ENCODE measurements at regions not wholly inside any gene's neighbourhood (a gene's known extent, or its start where the extent isn't known, plus 50 kb on each side); places are given as distances from the start of the nearest gene placed in this dataset.

- Histone ChIP-seq H3K4me1 (no peaks in the 10 kb centered on the region), H3K36me3 (replicated peaks in 1 of 2; ENCODE audit: insufficient read depth in 1 of 2, low read depth in 2 of 2) (no peaks in the 10 kb centered on the region), H3K27me3 (no peaks in the 10 kb centered on the region), H3K27ac (no peak overlapping the region), H3K9me3 (no peaks in the 10 kb centered on the region), H3K4me3 (no peak overlapping the region)
- intact Hi-C loops (cut with DNase I), result no loop called here
- no peak for TF ChIP-seq POLR2A (IDR thresholded peaks at IDR 0.05)
- TF ChIP-seq, protein P1, sequence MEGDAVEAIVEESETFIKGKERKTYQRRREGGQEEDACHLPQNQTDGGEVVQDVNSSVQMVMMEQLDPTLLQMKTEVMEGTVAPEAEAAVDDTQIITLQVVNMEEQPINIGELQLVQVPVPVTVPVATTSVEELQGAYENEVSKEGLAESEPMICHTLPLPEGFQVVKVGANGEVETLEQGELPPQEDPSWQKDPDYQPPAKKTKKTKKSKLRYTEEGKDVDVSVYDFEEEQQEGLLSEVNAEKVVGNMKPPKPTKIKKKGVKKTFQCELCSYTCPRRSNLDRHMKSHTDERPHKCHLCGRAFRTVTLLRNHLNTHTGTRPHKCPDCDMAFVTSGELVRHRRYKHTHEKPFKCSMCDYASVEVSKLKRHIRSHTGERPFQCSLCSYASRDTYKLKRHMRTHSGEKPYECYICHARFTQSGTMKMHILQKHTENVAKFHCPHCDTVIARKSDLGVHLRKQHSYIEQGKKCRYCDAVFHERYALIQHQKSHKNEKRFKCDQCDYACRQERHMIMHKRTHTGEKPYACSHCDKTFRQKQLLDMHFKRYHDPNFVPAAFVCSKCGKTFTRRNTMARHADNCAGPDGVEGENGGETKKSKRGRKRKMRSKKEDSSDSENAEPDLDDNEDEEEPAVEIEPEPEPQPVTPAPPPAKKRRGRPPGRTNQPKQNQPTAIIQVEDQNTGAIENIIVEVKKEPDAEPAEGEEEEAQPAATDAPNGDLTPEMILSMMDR (IDR thresholded peaks at IDR 0.05), result no peak
- DNase-seq (no peak), ATAC-seq (no peak)
- 42 to 54% methylated on average over 5 of the region's 5 CpGs for WGBS, 2 donors
Measured at GRCh38 chr16:65543781-65544740, 422.2 kb upstream of the CDH11 start.

- Histone ChIP-seq H3K36me3 (replicated peaks in 1 of 2; ENCODE audit: insufficient read depth in 1 of 2, low read depth in 2 of 2) (no peaks in the 10 kb centered on the region), H3K4me1 (no peaks in the 10 kb centered on the region), H3K4me3 (no peak overlapping the region), H3K27ac (no peak overlapping the region), H3K27me3 (no peaks in the 10 kb centered on the region), H3K9me3 (no peaks in the 10 kb centered on the region)
- no peak for TF ChIP-seq POLR2A (IDR thresholded peaks at IDR 0.05)
- TF ChIP-seq, protein P1 (IDR thresholded peaks at IDR 0.05), result no peak
- intact Hi-C loops (cut with DNase I), result no loop called here
- DNase-seq, result no peak
- ATAC-seq, result no peak
- WGBS, 2 donors, result 80 to 94% methylated on average over 1 of the region's 1 CpG
Measured at GRCh38 chr16:65541646-65542045, 419.8 kb upstream of the CDH11 start.

- ATAC-seq (no peak), DNase-seq (no peak)
- H3K27ac ChIP-seq, result no peak overlapping the region
- H3K36me3 ChIP-seq (replicated peaks in 1 of 2; ENCODE audit: insufficient read depth in 1 of 2, low read depth in 2 of 2), result no peaks in the 10 kb centered on the region
- no peaks in the 10 kb centered on the region for H3K27me3 ChIP-seq
- TF ChIP-seq, protein P1 (IDR thresholded peaks at IDR 0.05), result no peak
- TF ChIP-seq POLR2A (IDR thresholded peaks at IDR 0.05), result no peak
- H3K4me3 ChIP-seq, result no peak overlapping the region
- intact Hi-C loops (cut with DNase I), result no loop called here
- H3K9me3 ChIP-seq, result no peaks in the 10 kb centered on the region
- no peaks in the 10 kb centered on the region for H3K4me1 ChIP-seq
Measured at GRCh38 chr16:65540901-65541300, 419.0 kb upstream of the CDH11 start.

- 46 to 48% methylated on average over 3 of the region's 3 CpGs for WGBS, 2 donors
- DNase-seq (no peak), ATAC-seq (no peak)
- intact Hi-C loops (cut with DNase I), result no loop called here
- Histone ChIP-seq H3K36me3 (replicated peaks in 1 of 2; ENCODE audit: insufficient read depth in 1 of 2, low read depth in 2 of 2) (no peaks in the 10 kb centered on the region), H3K4me1 (no peaks in the 10 kb centered on the region), H3K4me3 (no peak overlapping the region), H3K9me3 (no peaks in the 10 kb centered on the region), H3K27me3 (no peaks in the 10 kb centered on the region), H3K27ac (no peak overlapping the region)
- TF ChIP-seq, protein P1 (IDR thresholded peaks at IDR 0.05), result no peak
- no peak for TF ChIP-seq POLR2A (IDR thresholded peaks at IDR 0.05)
Measured at GRCh38 chr16:65538976-65539375, 417.1 kb upstream of the CDH11 start.

DNA sequence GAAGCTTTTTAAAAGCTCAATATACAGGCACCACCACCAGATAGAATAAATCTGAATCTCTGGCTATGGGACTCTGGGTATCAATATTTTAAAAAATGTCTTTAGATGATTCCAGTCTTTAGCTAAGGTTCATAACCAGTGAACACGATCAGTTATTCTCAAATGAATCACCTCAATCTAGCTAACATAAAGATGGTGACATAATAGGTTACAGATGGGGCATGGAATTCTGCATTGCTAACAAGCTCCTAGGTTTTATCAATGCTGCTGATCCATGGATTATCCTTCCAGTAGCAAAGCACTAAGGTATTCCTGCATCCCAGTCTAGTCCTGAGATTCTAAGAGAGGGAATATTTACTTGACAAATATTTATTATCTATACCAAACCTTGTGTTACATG lies 415.5 kb upstream of the CDH11 start:
- Histone ChIP-seq H3K27ac (no peak overlapping the region), H3K9me3 (no peaks in the 10 kb centered on the region), H3K4me3 (no peak overlapping the region), H3K36me3 (replicated peaks in 1 of 2; ENCODE audit: insufficient read depth in 1 of 2, low read depth in 2 of 2) (no peaks in the 10 kb centered on the region), H3K4me1 (no peaks in the 10 kb centered on the region), H3K27me3 (no peaks in the 10 kb centered on the region)
- no peak for DNase-seq
- ATAC-seq, result no peak
- no peak for TF ChIP-seq POLR2A (IDR thresholded peaks at IDR 0.05)
- TF ChIP-seq, protein P1 (IDR thresholded peaks at IDR 0.05), result no peak
- WGBS, 2 donors, result 47 to 55% methylated on average over 1 of the region's 1 CpG
- intact Hi-C loops (cut with DNase I), result no loop called here
